ENCODE measurements at regions not wholly inside any gene's neighbourhood (a gene's known extent, or its start where the extent isn't known, plus 50 kb on each side); places are given as distances from the start of the nearest gene placed in this dataset.
A peak's percentile ranks its signal among the peaks of the same experiment; 100 is the strongest.
"Not testable (repeated sequence)": the region's sequence is repeated elsewhere in the genome, so short reads cannot be mapped to it uniquely, and the experiment has no call there.

DNA sequence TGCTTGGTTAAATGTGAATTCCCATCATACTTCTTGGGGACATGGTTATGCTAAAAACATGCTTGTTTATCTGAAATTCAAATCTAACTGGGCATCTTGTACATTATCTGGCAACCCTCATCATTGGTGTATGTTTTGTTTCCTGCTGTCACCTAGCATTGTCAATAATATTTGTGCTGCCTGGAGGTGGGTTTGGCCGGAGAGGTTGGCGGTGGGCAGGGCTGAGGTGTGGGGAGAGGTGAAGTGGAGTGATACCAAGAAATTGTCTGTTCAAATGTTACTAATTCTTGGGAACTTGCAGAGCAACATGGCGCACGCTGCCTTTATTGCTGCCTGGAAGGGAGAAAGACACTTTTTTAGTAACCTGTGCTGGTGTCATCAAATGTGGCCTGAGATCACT, 280.5 kb downstream of the VRK1 start:
- no peak for DNase-seq

DNA sequence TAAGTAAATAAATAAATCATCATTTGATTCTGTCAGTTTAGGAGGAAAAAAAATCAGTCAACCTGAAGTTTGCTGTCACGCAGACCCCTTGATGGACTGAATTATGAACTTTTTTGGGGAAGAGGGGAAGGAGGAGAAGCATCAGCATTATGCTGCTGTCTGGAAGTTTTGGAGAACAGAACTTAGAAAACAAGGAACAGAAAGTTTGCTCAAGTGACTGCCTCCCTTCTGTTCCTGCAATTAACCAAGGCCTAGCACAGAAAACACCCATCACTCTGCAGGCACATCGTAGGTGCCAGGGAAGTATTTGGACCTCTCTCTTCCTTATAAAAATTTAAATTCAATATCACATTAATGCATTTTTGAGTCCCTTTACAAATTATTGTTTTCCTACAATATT, 283.8 kb downstream of the VRK1 start:
- DNase-seq = no peak

DNA sequence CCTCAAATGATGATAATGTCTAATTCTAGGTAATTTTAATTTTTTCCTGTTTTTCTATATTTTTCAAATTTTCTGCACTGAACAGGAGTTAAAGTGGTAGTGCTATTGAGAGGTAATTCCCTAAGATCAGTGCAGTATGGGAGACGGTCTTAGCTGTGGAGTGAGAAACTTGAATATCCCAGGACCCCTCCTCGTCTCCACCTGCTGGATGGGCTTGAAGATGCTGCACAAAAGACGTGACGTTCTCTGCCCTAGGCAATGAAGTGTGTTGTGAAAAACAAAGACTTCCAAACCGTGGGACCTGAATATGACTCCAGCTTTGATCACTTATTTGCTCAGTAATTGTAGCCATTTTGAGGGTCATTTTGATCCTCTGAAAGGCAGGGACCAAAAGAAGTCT, 298.1 kb downstream of the VRK1 start:
- DNase-seq = no peak

DNA sequence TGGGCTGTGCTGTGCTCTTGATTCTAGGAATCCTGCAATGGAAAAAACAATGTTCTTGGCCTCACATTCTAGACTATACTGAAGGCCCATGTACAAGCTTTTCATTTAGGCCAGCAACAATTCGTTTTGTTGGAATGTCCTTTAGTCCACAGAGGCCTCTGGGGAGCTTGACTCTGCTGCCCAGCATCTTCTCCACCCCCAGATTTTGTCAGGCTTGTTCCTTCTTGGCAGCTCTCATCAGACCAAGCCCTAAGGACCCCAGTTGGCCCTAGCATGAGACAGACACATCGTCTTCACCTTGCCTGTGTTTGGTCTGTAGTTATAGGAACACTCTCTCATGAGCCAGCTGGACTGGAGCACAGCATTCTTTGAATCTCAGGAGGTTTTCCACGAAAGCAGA, 300.1 kb downstream of the VRK1 start:
- no peak for DNase-seq

DNA sequence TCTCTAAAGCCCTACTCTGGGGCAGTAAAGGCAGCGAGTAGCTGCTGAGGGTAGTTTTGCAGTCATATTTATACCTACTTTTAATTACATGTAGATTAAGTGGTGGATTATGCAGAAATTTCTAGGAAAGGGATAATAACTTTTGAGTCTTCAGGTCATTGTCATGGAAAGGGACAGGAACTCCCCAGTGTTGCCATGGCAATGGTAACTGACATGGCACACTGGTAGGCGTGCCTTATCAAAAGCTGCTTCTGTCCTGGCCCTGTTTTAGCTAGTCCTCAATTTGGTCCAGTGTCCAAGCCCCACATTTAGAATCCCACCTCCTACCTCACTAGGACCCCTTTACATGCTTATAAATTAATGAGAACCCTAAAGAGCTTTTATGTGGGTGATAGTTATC, 303.1 kb downstream of the VRK1 start:
- no peak for DNase-seq

DNA sequence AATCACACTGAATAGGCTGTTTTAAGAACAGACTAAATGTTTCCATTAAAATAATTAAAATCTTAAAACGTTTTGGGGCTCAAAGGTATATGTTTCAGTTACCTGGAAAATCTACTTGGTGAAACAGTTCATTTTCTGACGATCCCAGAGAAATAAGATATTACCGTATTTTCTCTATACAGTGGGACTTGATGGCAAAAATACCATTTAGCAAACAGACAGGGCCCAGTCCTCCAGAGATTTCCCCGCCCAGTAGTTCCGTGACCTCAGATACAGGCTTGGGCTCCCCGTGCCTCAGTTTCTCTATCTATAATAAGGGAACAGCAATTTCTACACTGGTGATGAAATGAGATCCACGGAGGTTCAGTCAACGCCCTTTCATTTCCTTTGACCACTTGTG, 304.4 kb downstream of the VRK1 start:
- DNase-seq = no peak

DNA sequence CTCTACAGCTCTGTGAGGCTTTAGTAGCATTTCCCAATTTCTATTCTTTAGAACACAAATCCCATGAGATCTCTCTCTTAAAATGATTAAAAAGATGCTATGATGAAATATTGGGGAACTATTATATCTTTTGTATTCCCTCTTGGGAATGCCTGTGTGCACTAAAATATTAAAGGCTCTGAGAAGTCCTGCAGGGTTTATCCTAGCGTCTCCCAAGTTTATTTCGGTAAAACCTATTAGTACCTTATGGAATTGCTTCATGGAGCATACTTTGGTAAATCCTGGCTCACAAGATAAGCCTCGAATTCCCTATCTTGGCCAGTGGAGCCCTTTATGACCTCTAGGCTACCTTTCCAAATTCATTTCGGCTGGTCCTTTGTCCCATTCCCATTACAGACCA, 306.8 kb downstream of the VRK1 start:
- no peak for DNase-seq

DNA sequence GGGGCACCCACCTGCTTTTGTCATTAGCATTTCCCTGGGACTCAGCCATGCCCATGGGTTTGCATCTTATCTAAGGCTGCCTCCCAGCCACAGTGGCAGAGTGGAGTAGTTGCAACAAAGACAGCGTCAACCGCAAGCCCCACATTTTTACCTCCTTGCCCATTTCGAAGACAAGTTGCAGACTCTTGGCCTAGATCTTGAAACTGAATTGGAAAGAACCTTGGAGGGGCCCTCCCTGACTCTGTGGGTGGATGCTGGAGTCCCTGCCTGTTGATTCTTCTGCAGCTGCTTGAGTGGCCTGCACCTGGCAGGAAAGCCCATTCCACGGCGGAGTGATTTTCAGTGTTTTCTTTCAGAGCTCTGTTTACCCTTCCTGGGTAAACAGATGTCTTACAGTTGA, 309.0 kb downstream of the VRK1 start:
- no peak for DNase-seq

DNA sequence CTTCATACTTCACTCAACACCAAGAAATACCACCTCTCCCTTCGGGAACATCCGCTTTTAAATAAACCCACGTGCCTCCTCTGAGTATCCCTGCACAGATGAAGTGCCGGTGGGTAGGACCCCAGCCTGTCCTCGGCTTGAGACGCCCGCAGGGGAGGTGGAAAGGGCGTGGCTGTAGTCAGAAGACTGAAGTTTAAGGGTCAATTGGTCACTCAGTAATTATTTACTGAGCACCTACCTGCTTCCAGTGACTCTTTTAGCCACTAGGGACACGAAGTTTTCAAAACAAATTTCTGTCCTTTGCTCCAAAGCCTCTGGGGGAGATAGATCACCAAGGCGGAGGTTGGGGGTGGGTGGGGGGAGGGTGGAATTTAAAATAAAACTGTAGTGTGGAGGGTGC, 309.4 kb downstream of the VRK1 start:
- DNase-seq = no peak

DNA sequence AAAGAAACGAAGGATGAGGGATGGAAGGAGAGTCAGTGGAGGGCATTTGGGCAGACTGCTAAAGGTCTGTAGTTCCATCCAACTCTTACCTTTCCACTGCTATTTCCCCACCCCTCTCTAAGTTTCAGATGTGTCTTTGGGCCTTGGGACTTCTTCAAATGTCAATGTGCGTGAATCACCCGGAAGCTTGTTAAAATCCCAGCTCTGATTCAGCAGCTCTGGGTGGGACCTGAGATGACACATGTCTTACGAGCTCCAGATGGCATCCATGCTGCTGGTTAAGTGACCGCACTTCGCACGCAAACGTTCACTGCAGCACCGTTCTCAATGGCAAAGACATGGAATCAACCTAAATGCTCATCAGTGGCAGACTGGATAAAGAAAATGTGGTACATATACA, 309.9 kb downstream of the VRK1 start:
- DNase-seq = no peak

DNA sequence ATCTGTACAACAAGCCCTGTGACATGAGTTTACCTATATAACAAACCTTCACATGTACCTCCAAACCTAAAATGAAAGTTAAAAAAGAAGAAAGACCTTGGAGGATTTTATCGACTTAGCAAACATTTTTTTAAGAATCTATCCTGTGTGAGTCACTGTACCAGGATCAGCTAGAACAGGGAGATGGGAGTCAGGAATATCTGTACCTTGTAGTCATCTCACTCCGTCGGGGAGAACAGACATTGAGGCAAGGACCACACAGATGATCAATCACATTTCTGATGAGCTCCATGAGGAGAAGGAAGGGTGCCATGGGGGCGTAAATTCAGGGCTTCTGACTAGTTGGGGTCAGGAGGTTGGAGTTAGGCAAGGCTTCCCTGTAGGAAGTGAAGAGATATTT, 310.6 kb downstream of the VRK1 start:
- no peak for DNase-seq

DNA sequence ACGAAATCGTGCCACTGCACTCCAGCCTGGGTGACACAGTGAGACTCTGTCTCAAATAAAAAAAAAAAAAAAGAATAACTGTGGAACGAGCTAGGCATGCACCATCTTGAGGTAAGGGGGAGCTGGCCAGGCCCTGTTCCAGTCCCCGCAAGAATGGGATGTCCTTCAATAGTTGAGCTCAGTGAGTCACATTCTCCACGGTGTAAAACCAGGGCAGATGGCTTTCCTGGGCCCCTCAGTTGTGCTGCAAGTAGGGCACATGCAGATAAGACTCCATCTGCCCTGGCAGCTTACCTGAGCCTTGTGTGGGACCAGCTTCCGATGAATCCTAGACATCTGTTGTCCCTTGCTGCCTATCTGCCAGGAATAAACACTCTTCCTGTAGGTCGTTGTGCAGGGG, 312.1 kb downstream of the VRK1 start:
- DNase-seq = no peak

DNA sequence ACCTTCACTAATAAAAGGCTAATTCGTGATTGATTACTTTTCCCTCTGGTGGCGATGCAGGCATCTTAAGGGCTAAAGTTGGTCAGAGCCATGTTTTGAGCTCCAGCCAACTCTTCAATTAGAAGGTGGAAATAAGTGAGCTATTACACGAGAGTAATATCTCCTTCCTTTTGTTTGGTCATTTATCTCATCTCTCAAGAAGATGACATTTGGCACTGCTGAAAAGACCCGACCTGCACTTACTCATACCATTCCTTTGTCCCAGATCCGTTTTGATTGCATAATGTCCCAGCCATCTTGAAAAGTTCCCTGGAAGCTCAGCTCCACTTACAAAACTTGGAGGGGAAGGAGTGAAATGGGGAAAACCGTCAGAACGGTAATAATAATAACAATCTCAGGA, 316.2 kb downstream of the VRK1 start:
- no peak for DNase-seq

DNA sequence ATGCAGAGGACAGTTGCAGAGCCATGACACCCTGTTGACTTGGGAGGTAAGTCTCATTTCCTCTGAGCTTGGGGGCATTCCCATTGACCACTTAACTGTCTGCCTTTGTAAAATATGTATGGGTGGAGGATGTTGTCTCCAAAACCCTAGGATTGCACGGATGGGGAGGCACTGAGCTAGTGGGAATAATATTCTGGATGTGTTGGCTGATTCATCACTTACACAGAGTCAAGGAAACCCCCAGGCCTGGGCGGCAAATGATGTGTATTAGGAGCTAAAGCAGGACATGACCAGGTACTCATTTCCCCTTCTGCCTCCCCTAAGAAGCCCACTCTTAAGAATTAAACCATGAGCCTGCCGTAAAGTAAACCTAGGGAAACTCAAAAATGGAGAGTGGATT, 319.4 kb downstream of the VRK1 start:
- no peak for DNase-seq

DNA sequence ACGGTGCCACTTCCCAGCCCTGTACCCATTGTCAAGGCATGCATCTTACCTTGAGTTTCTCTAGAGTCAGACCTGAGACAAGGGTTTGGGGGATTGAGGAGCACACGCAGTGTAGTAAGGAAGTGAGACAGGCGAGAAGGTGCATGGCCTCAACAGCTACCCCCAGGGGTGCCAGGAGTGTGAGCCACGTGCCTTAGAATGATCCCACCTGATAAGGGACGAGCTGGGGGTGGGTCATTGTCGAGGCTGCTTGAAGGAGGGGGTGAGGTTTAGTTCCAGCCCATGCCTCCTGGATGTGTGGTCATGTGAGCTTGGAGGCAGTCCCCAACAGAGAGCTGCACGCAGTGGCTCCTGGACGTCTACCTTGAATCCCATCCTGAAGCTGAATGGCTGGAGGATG, 320.5 kb downstream of the VRK1 start:
- DNase-seq = no peak

DNA sequence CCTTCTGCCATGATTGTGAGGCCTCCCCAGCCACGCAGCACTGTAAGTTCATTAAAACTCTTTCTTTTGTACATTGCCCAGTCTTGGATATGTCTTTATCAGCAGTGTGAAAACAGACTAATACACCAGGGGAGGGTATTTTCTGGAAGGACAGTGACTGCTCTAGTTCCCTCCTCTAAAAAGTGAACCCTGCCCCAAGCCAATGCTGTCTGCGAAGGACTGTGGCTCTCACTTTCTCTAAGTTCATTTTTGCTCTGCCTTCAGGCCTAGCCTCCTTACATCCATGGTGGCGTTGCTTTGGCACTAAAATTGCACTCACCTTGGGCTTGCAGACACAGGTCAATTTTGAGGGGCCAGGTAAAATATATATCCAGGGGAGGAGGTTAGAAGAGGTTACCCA, 323.0 kb downstream of the VRK1 start:
- no peak for DNase-seq

DNA sequence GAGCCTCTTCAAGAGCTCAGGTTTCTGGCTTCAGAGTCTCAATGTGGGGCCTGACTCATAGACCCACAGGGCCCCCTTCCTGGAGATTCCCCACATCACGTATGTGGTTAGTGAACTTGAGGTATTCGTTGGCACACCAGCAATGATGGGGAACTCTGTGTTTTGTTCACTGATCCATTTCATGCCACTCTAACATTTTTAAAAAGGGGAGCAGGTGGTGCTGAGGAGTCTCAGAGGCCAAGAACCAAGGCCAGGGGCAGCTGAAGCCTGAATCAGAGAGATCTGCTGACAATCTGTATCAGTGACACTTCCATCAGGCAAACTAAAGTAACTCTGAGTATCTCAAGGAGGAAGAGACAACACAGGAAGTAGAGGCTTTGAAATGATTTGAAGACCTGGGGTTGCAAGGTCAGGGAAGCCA, 323.4 kb downstream of the VRK1 start:
- peak in 4 of 6 experiments; percentile 8 to 52 (median 34) for DNase-seq

DNA sequence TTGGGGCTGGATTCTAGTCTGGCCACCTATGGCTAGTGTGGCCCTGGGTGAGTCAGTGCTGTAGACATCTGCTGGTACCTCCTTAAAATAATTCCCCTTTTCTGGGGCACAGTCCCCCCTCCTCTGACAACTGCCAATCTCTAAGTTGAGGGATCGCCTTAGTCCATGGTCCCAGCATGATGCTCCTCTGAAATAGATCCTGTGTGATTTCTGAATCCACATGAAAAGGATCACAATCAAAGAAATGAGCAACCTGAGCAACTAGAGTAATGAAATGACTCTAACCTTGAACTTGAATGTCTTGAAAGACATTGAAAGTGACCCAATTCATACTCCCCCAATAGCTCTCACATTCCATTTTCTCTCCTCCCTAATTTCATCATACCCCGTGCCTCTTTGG, 332.5 kb downstream of the VRK1 start:
- DNase-seq = no peak

DNA sequence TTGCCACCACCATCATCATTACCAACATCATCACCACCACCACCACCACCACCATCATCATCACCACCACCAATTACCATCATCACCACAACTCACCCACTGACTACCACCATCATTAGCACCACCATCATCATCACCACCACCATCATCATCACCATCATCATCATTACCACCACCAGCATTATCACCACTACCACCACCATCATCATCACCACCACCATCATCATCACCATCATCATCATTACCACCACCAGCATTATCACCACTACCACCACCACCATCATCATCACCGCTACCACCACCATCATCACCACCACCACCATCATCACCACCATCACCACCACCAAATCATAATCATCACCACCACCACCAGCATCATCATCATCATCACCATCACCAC, 338.7 kb downstream of the VRK1 start:
- DNase-seq = not testable (repeated sequence)

DNA sequence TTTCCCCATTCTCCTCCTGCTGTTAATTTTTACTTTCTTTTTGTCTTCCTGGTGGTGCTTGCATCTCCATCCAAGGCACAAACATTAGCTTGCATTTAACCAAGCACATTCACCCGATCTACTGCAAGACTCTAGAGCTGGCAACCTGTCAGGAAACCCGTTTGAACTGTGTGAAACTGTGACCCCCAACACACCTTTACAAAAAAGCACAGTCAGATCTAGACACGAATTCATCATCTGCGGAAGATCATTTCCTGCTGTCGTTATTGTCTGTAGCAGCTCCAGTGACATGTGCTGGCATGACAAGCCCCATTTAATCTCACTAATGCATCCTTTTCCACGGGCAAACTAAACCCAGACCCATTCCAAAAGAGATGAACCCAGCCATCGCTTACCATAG, 340.5 kb downstream of the VRK1 start:
- DNase-seq = no peak

DNA sequence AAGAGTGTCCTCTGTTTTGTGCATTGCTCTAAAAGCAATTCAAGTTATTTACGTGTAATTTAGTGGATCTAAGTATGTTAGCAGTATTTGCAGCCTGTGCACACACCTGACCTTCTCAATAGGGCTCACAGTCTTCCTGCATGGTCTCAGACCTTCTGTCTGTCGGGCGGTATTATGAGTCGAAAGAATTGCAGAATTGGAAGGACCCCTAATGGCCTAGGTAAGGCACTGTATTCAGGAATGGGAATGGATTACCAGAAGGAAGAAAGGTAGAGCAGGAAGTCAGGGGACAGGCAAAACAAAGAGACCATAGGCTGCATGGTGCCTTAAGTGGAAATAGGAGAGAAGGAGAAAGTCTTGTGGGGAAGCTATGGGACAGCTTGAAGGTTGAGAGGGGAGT, 341.6 kb downstream of the VRK1 start:
- no peak for DNase-seq

DNA sequence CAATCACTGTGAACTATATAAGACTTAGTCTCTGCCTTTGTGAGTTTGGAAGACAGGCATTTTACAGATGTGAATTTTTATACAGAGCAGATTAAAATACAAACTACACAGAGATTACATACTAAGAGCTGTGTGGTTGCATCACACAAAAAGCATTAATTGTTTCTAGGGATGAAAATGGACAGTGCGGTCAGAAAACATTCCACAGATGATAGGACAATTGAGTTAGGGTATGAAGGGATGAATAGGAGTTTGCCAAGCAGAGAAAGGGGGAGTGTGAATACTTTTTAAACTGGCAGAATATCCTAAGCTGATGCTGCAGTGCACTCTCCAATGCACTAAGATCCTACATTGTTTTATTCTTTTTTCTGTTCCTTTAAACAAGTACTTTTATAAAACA, 345.8 kb downstream of the VRK1 start:
- DNase-seq = no peak

DNA sequence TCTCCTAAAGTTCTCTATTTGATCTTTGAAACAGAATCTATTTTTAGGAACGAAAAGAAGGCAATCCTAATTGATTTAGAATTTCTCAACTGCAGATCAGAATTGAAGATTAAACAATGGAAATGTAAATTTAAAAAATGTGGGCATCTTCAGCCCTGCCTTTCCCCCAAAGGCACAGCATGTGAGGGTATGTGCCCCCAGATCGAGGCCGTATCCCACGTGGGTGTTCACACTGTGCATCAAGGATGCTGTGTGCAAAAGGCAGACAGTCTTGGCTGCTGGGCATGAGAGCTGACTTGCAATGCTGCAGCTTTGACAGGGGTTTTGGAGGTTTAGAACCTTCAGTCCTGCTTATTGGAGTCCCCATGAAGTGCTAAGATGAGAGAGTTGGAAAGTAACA, 346.3 kb downstream of the VRK1 start:
- DNase-seq = no peak

DNA sequence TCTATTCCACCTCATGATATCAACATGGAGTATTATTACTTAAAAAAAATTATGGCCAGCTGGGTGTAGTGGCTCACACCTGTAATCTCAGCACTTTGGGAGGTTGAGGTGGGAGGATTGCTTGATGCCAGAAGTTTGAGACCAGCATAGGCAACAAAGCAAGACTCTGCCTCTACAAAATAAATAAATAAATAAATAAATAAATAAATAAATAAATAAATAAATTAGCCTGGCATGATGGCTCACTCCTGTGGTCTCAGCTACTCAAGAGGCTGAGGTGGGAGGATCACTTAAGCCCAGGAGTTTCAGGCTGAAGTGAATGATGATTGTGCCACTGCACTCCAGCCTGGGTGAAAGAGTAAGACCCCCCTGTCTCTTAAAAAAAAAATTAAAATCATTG, 350.8 kb downstream of the VRK1 start:
- not testable (repeated sequence) for DNase-seq

DNA sequence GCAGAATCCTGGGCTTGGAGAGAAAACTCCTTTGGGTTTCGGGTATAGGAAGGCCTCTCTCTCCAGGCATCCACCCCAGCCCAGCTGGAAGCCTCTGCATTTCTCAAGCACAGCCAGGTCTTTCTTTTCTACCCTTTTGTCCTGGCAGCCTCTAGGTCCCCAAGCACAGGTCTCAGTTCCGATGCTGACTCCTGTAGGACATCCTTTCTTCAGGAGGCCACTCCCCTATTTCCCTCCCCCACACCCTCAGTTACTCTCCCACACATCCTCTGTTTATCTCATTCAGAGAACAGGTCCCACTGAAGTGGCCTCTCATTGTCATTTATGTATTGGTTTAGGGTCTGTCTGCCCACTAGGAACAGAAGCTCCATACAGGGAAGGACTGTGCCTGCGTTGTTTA, 352.6 kb downstream of the VRK1 start:
- DNase-seq = no peak

DNA sequence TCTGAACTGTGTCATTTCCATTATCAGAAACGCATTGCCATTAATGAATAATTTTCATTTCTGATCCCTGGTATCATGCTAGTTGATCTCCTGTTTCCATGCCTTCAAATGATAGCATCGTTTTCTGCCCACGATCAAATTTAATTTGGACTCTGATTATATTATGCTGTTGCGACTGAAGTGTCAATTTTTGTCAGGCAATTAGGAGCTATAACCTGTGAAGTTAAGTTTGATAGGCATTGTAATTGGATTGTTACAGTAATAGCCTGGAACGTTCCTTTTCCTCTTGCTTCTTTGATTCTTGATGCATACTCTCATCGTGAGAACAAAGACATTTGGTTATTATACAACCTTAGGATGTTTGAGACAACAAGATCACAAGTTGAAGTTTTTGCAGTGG, 356.3 kb downstream of the VRK1 start:
- no peak for DNase-seq
